ENCODE measurements at regions not wholly inside any gene's neighbourhood (a gene's known extent, or its start where the extent isn't known, plus 50 kb on each side); places are given as distances from the start of the nearest gene placed in this dataset.

- Histone ChIP-seq H2BK120ac (replicated peaks; ENCODE audit: low read depth, low read length) (no peak overlapping the region), H3K9me3 (ENCODE audit: insufficient read depth in 2 of 2, low read depth in 1 of 2, low read length in 1 of 2) (no peaks in the 10 kb centered on the region; a peak in 1 of 4 replicates), H3K79me2 (ENCODE audit: control insufficient read depth in 1 of 2, insufficient read depth in 2 of 2, low read length in 2 of 2) (no peaks in the 10 kb centered on the region), H2AFZ (ENCODE audit: low read length) (no peak overlapping the region), H2BK5ac (ENCODE audit: low read depth, low read length) (no peak overlapping the region), H3K23ac (ENCODE audit: insufficient read length) (no peak overlapping the region), H3K79me1 (ENCODE audit: low read depth, low read length) (no peaks in the 10 kb centered on the region), H4K20me1 (replicated peaks in 1 of 2; ENCODE audit: control insufficient read depth in 1 of 2, insufficient read depth in 2 of 2, low read length in 2 of 2) (no peaks in the 10 kb centered on the region), H4K5ac (ENCODE audit: insufficient read length, low read depth, low read length) (no peak overlapping the region), H3K14ac (ENCODE audit: insufficient read length) (no peak overlapping the region), H3K4me3 (ENCODE audit: extremely low read depth in 1 of 4, insufficient read depth in 2 of 4, low read depth in 3 of 4, low read length in 4 of 4) (no peak overlapping the region), H2BK20ac (ENCODE audit: low read length) (no peak overlapping the region), H2BK12ac (ENCODE audit: low read depth, low read length) (no peak overlapping the region), H3K27ac (ENCODE audit: low read depth, low read length) (no peak overlapping the region), H2AK5ac (ENCODE audit: low read depth, low read length) (no peak overlapping the region), H3K4me2 (ENCODE audit: insufficient read depth in 1 of 2, low read depth in 2 of 2, low read length in 2 of 2) (no peak overlapping the region), H2BK15ac (ENCODE audit: low read length) (no peak overlapping the region), H4K8ac (ENCODE audit: extremely low read depth, insufficient read depth, low read length) (no peak overlapping the region), H3K18ac (ENCODE audit: extremely low read depth, low read length) (no peak overlapping the region), H3K23me2 (ENCODE audit: low read depth, low read length) (no peaks in the 10 kb centered on the region), H3K56ac (replicated peaks; ENCODE audit: insufficient read length, low read depth, low read length) (no peak overlapping the region), H3K4ac (replicated peaks; ENCODE audit: insufficient read length, low read depth, low read length) (no peak overlapping the region), H3K27me3 (replicated peaks in 1 of 4; ENCODE audit: control insufficient read depth in 3 of 4, extremely low read depth in 1 of 4, insufficient read depth in 3 of 4, low read length in 3 of 4) (no peaks in the 10 kb centered on the region), H3K4me1 (replicated peaks in 1 of 4; ENCODE audit: control insufficient read depth in 3 of 4, insufficient read depth in 4 of 4, low read length in 3 of 4) (no peaks in the 10 kb centered on the region), H3K36me3 (ENCODE audit: control insufficient read depth in 2 of 4, insufficient read depth in 4 of 4, low read length in 3 of 4) (no peaks in the 10 kb centered on the region), H4K91ac (replicated peaks; ENCODE audit: insufficient read length, low read length) (no peak overlapping the region), H3K9ac (replicated peaks in 1 of 4; ENCODE audit: extremely low read depth in 1 of 4, low read depth in 3 of 4, low read length in 3 of 4) (no peak overlapping the region)
- ChIA-PET CTCF (ENCODE audit: partially characterized antibody) (no interaction called here), POLR2A (ENCODE audit: partially characterized antibody) (no interaction called here)
- no peak for FAIRE-seq
- 97% methylated on average over 3 of the region's 3 CpGs; no CpG with 5 or more reads in 1 of the 2 experiments for WGBS, 2 experiments (ENCODE audit: extremely low coverage in 1 of 2, insufficient coverage in 1 of 2, insufficient read length in 1 of 2, insufficient replicate concordance in 2 of 2, low coverage in 1 of 2, low lambda C conversion rate in 2 of 2, missing lambda C conversion rate in 1 of 2)
- DNase-seq (ENCODE audit: low read depth in 1 of 2, low spot score in 2 of 2), result no peak
- TF ChIP-seq MAFK (IDR thresholded peaks at IDR 0.05; ENCODE audit: low read depth, low read length) (no peak), JUN (IDR thresholded peaks at IDR 0.05; ENCODE audit: low read depth, low read length) (no peak), RXRA (IDR thresholded peaks at IDR 0.05; ENCODE audit: insufficient read depth, low read depth, low read length) (no peak)
Measured at GRCh38 chr4:11791797-11792196, 363.1 kb upstream of the HS3ST1 start.
